Astrocyte of the spinal cord (primary cell): ENCODE measurements at regions not wholly inside any gene's neighbourhood (a gene's known extent, or its start where the extent isn't known, plus 50 kb on each side); places are given as distances from the start of the nearest gene placed in this dataset.

ENCODE experiments used
- DNase-seq: peaks from one replicate; pipeline ENCODE4 v3.0.0; 2011; ENCODE audit warnings: low read depth, low spot score
- H3K4me3 ChIP-seq: 2 replicates; pipeline ENCODE4 v1.5.1; 2011; ENCODE audit warnings: low read depth, mild to moderate bottlenecking, low read length, moderate library complexity
- CTCF ChIP-seq: IDR thresholded peaks from 2 replicates; pipeline ENCODE4 v1.5.1; 2012; ENCODE audit warnings: low read depth, mild to moderate bottlenecking, low read length, inconsistent platforms
- in situ Hi-C: cut with HindIII; loops from 2 replicates; pipeline ENCODE4 v1.10.0; 2017; ENCODE audit warnings: low sequenced_read_pairs

- H3K4me3 ChIP-seq, result no peak overlapping the region
- no peak for DNase-seq
- in situ Hi-C loops, result no loop called here
- TF ChIP-seq CTCF, result no peak
Observed at GRCh38 chr3:145370870-145371269, 790.1 kb downstream of the PLOD2 start.

- H3K4me3 ChIP-seq, result no peak overlapping the region
- no peak for DNase-seq
- in situ Hi-C loops, result no loop called here
- TF ChIP-seq CTCF, result no peak
Observed at GRCh38 chr3:145377301-145377700, 783.7 kb downstream of the PLOD2 start.

- in situ Hi-C loops, result no loop called here
- no peak for DNase-seq
- no peak overlapping the region for H3K4me3 ChIP-seq
- no peak for TF ChIP-seq CTCF
Observed at GRCh38 chr3:145383416-145383815, 777.6 kb downstream of the PLOD2 start.

GRCh38 chr3:145384307-145384706, 776.7 kb downstream of the PLOD2 start:
- in situ Hi-C loops, result no loop called here
- no peak for DNase-seq
- no peak overlapping the region for H3K4me3 ChIP-seq
- TF ChIP-seq CTCF, result no peak

- no peak for TF ChIP-seq CTCF
- no peak for DNase-seq
- in situ Hi-C loops, result no loop called here
- no peak overlapping the region for H3K4me3 ChIP-seq
Observed at GRCh38 chr3:145387211-145387610, 773.8 kb downstream of the PLOD2 start.

- TF ChIP-seq CTCF, result no peak
- in situ Hi-C loops, result no loop called here
- H3K4me3 ChIP-seq, result no peak overlapping the region
- no peak for DNase-seq
Observed at GRCh38 chr3:145395421-145395820, 765.6 kb downstream of the PLOD2 start.

- in situ Hi-C loops, result no loop called here
- DNase-seq, result no peak
- no peak for TF ChIP-seq CTCF
- no peak overlapping the region for H3K4me3 ChIP-seq
Observed at GRCh38 chr3:145411605-145412004, 749.4 kb downstream of the PLOD2 start.
